Neural progenitor cell (in vitro differentiated cells): ENCODE measurements at regions not wholly inside any gene's neighbourhood (a gene's known extent, or its start where the extent isn't known, plus 50 kb on each side); places are given as distances from the start of the nearest gene placed in this dataset.
"Not testable (repeated sequence)": the region's sequence is repeated elsewhere in the genome, so short reads cannot be mapped to it uniquely, and the experiment has no call there.

Experiments
- DNase-seq: peaks from one replicate; pipeline ENCODE4 v3.0.0-alpha.2; 2016; ENCODE audit warnings: low spot score
- H2AFZ ChIP-seq: fragments of 200-600 bp; sonication (generic); replicated peaks from 2 replicates; pipeline ENCODE4 v1.6.1; 2016; ENCODE audit warnings: antibody characterized with exemption
- H3F3A ChIP-seq: fragments of 200-600 bp; sonication (generic); 2 replicates; pipeline ENCODE4 v1.6.1; 2016; ENCODE audit warnings: antibody characterized with exemption, low read depth
- H3K27ac ChIP-seq: fragments of 200-600 bp; sonication (generic); 2 replicates; pipeline ENCODE4 v1.5.1; 2016; ENCODE audit warnings: mild to moderate bottlenecking
- H3K27me3 ChIP-seq: fragments of 200-600 bp; sonication (generic); 2 replicates; pipeline ENCODE4 v1.6.1; 2016; ENCODE audit warnings: mild to moderate bottlenecking, moderate library complexity
- H3K36me3 ChIP-seq: fragments of 200-600 bp; sonication (generic); 2 replicates; pipeline ENCODE4 v1.5.1; 2016
- H3K4me1 ChIP-seq: fragments of 200-600 bp; sonication (generic); 2 replicates; pipeline ENCODE4 v1.6.1; 2016; ENCODE audit warnings: mixed run types
- H3K4me2 ChIP-seq: fragments of 200-600 bp; sonication (generic); 2 replicates; pipeline ENCODE4 v1.6.1; 2016
- H3K4me3 ChIP-seq: fragments of 200-600 bp; sonication (generic); 2 replicates; pipeline ENCODE4 v1.5.1; 2016
- H3K79me2 ChIP-seq: fragments of 200-600 bp; sonication (generic); 2 replicates; pipeline ENCODE4 v1.6.1; 2016; ENCODE audit warnings: low read depth
- H3K9ac ChIP-seq: fragments of 200-600 bp; sonication (generic); 2 replicates; pipeline ENCODE4 v1.6.1; 2016
- H3K9me3 ChIP-seq: fragments of 200-600 bp; sonication (generic); 2 replicates; pipeline ENCODE4 v1.5.1; 2016; ENCODE audit warnings: low read depth
- H4K20me1 ChIP-seq: fragments of 200-600 bp; sonication (generic); 2 replicates; pipeline ENCODE4 v1.6.1; 2016; ENCODE audit warnings: low read depth
- H3K27ac Mint-ChIP-seq: 3 replicates; pipeline ENCODE4 v1.8.0; 2021; ENCODE audit warnings: mixed read lengths
- H3K27me3 Mint-ChIP-seq: 2 replicates; pipeline ENCODE4 v1.8.0; 2022; ENCODE audit warnings: low read depth, mild to moderate bottlenecking, inconsistent platforms, moderate library complexity, mixed read lengths; ENCODE audit not compliant: insufficient read depth
- H3K36me3 Mint-ChIP-seq: 3 replicates; pipeline ENCODE4 v1.8.0; 2021; ENCODE audit warnings: mixed read lengths
- H3K4me1 Mint-ChIP-seq: 3 replicates; pipeline ENCODE4 v1.8.0; 2021; ENCODE audit warnings: mixed read lengths
- H3K4me3 Mint-ChIP-seq: 3 replicates; pipeline ENCODE4 v1.8.0; 2021; ENCODE audit warnings: mild to moderate bottlenecking, moderate library complexity, mixed read lengths
- H3K9me3 Mint-ChIP-seq: 3 replicates; pipeline ENCODE4 v1.8.0; 2020; ENCODE audit warnings: mixed read lengths
- EZH2 ChIP-seq: fragments of 200-600 bp; sonication (generic); IDR thresholded peaks from 2 replicates; pipeline ENCODE4 v1.6.1; 2017; ENCODE audit warnings: antibody characterized with exemption, mild to moderate bottlenecking, moderate library complexity
- EZH2phosphoT487 ChIP-seq: fragments of 200-600 bp; sonication (generic); IDR thresholded peaks from 2 replicates; pipeline ENCODE4 v1.6.1; 2017; ENCODE audit warnings: antibody characterized with exemption
- TF ChIP-seq, protein P1 (sequence below): fragments of 200-600 bp; sonication (generic); IDR thresholded peaks from 2 replicates; pipeline ENCODE4 v1.5.1; 2017; ENCODE audit warnings: antibody characterized with exemption, mild to moderate bottlenecking

- Histone ChIP-seq H3K4me2 (no peak overlapping the region), H3K27me3 (no peaks in the 10 kb centered on the region), H3K36me3 (no peaks in the 10 kb centered on the region), H2AFZ (no peak overlapping the region), H3K9ac (no peak overlapping the region), H4K20me1 (no peaks in the 10 kb centered on the region), H3K27ac (no peak overlapping the region), H3F3A (no peaks in the 10 kb centered on the region), H3K9me3 (no peaks in the 10 kb centered on the region), H3K79me2 (no peaks in the 10 kb centered on the region), H3K4me1 (peaks cover 4% of the 10 kb centered on the region), H3K4me3 (no peak overlapping the region)
- no peak for DNase-seq
- Mint-ChIP-seq H3K27ac (no peak overlapping the region), H3K9me3 (peaks cover 1% of the 10 kb centered on the region), H3K4me3 (no peak overlapping the region), H3K36me3 (no peaks in the 10 kb centered on the region), H3K4me1 (peaks cover 8% of the 10 kb centered on the region), H3K27me3 (no peaks in the 10 kb centered on the region)
- TF ChIP-seq EZH2 (no peak), EZH2phosphoT487 (no peak)
- TF ChIP-seq, protein P1, sequence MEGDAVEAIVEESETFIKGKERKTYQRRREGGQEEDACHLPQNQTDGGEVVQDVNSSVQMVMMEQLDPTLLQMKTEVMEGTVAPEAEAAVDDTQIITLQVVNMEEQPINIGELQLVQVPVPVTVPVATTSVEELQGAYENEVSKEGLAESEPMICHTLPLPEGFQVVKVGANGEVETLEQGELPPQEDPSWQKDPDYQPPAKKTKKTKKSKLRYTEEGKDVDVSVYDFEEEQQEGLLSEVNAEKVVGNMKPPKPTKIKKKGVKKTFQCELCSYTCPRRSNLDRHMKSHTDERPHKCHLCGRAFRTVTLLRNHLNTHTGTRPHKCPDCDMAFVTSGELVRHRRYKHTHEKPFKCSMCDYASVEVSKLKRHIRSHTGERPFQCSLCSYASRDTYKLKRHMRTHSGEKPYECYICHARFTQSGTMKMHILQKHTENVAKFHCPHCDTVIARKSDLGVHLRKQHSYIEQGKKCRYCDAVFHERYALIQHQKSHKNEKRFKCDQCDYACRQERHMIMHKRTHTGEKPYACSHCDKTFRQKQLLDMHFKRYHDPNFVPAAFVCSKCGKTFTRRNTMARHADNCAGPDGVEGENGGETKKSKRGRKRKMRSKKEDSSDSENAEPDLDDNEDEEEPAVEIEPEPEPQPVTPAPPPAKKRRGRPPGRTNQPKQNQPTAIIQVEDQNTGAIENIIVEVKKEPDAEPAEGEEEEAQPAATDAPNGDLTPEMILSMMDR, result no peak
Measured at GRCh38 chr1:19024532-19024931, 68.1 kb upstream of the IFFO2 start.

GRCh38 chr1:19023787-19024186, 67.3 kb upstream of the IFFO2 start:
- H3K4me1 ChIP-seq, result peaks cover 4% of the 10 kb centered on the region
- H3K9ac ChIP-seq, result no peak overlapping the region
- Mint-ChIP-seq H3K4me3 (no peak overlapping the region), H3K4me1 (peaks cover 8% of the 10 kb centered on the region), H3K36me3 (no peaks in the 10 kb centered on the region), H3K27me3 (no peaks in the 10 kb centered on the region), H3K9me3 (peaks cover 1% of the 10 kb centered on the region), H3K27ac (no peak overlapping the region)
- H3K4me3 ChIP-seq, result no peak overlapping the region
- H3K36me3 ChIP-seq, result no peaks in the 10 kb centered on the region
- H3K79me2 ChIP-seq, result no peaks in the 10 kb centered on the region
- DNase-seq, result no peak
- no peaks in the 10 kb centered on the region for H3K27me3 ChIP-seq
- H3K27ac ChIP-seq, result no peak overlapping the region
- no peaks in the 10 kb centered on the region for H4K20me1 ChIP-seq
- H3K9me3 ChIP-seq, result no peaks in the 10 kb centered on the region
- H3F3A ChIP-seq, result no peaks in the 10 kb centered on the region
- TF ChIP-seq EZH2, result no peak
- no peak for TF ChIP-seq EZH2phosphoT487
- TF ChIP-seq, protein P1, result no peak
- no peak overlapping the region for H3K4me2 ChIP-seq
- H2AFZ ChIP-seq, result no peak overlapping the region

GRCh38 chr1:19021845-19022244, 65.4 kb upstream of the IFFO2 start:
- Mint-ChIP-seq H3K9me3 (peaks cover 1% of the 10 kb centered on the region), H3K4me3 (no peak overlapping the region), H3K4me1 (no peaks in the 10 kb centered on the region), H3K27ac (no peak overlapping the region), H3K27me3 (no peaks in the 10 kb centered on the region), H3K36me3 (no peaks in the 10 kb centered on the region)
- H3K36me3 ChIP-seq, result no peaks in the 10 kb centered on the region
- H3K9ac ChIP-seq, result no peak overlapping the region
- H3K9me3 ChIP-seq, result no peaks in the 10 kb centered on the region
- no peaks in the 10 kb centered on the region for H3K4me1 ChIP-seq
- H3K79me2 ChIP-seq, result no peaks in the 10 kb centered on the region
- no peak overlapping the region for H3K27ac ChIP-seq
- H2AFZ ChIP-seq, result no peak overlapping the region
- DNase-seq, result no peak
- H3F3A ChIP-seq, result no peaks in the 10 kb centered on the region
- no peak for TF ChIP-seq EZH2phosphoT487
- no peak overlapping the region for H3K4me3 ChIP-seq
- H3K4me2 ChIP-seq, result no peak overlapping the region
- no peaks in the 10 kb centered on the region for H4K20me1 ChIP-seq
- no peaks in the 10 kb centered on the region for H3K27me3 ChIP-seq

DNA sequence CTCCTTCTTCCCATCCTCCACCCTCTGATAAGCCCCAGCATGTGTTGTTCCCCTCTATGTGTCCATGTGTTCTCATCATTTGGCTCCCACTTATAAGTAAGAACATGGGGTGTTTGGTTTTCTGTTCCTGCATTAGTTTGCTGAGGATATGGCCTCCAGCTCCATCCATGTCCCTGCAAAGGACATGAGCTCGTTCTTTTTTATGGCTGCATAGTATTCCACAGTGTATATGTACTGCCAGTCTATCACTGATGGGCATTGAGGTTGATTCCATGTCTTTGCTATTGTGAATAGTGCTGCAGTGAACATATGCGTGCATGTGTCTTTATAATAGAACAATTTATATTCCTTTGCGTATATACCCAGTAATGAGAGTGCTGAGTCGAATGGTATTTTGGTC, 62.8 kb upstream of the IFFO2 start:
- H3K4me3 ChIP-seq, H3K79me2 ChIP-seq, H3K36me3 ChIP-seq, H3K9me3 ChIP-seq, H4K20me1 ChIP-seq, H3K27ac ChIP-seq, H3K4me1 Mint-ChIP-seq, H3K27me3 Mint-ChIP-seq, H3K36me3 Mint-ChIP-seq, H3K9ac ChIP-seq, H2AFZ ChIP-seq, DNase-seq, H3K27ac Mint-ChIP-seq, H3K27me3 ChIP-seq, H3K4me3 Mint-ChIP-seq, H3F3A ChIP-seq, H3K4me1 ChIP-seq, H3K9me3 Mint-ChIP-seq, H3K4me2 ChIP-seq: not testable (repeated sequence)
